Memory B cell (primary cell): ENCODE measurements at regions not wholly inside any gene's neighbourhood (a gene's known extent, or its start where the extent isn't known, plus 50 kb on each side); places are given as distances from the start of the nearest gene placed in this dataset.

Experiments
- ATAC-seq: fragments of 150-1000 bp; cut with Tn5 transposase; 2 replicates; pipeline ENCODE4 v1.10.0; 2021; ENCODE audit warnings: low read depth, mild to moderate bottlenecking, moderate library complexity
- DNase-seq, 2 donors: peaks; one replicate each; pipeline ENCODE4 v3.0.0; 2022; ENCODE audit warnings: low spot score in 2 of 2
- H3K27ac Mint-ChIP-seq: one replicate; pipeline ENCODE4 v1.8.0; 2022; ENCODE audit warnings: mild to moderate bottlenecking, moderate library complexity, mixed read lengths
- H3K27me3 Mint-ChIP-seq: one replicate; pipeline ENCODE4 v1.8.0; 2022; ENCODE audit warnings: mixed read lengths
- H3K36me3 Mint-ChIP-seq: one replicate; pipeline ENCODE4 v1.8.0; 2022; ENCODE audit warnings: mild to moderate bottlenecking, mixed read lengths
- H3K4me1 Mint-ChIP-seq: one replicate; pipeline ENCODE4 v1.8.0; 2022; ENCODE audit warnings: mixed read lengths
- H3K4me3 Mint-ChIP-seq: one replicate; pipeline ENCODE4 v1.8.0; 2022; ENCODE audit warnings: mild to moderate bottlenecking, moderate library complexity, mixed read lengths
- H3K9me3 Mint-ChIP-seq: one replicate; pipeline ENCODE4 v1.8.0; 2022; ENCODE audit warnings: mixed read lengths

- no peak for ATAC-seq
- Mint-ChIP-seq H3K4me1 (no peaks in the 10 kb centered on the region), H3K9me3 (peaks cover 2% of the 10 kb centered on the region), H3K36me3 (no peaks in the 10 kb centered on the region), H3K27ac (no peak overlapping the region), H3K4me3 (no peak overlapping the region), H3K27me3 (peaks cover 16% of the 10 kb centered on the region)
- no peak for DNase-seq
Observed at GRCh38 chr13:26883613-26884257, 123.1 kb upstream of the GPR12 start.

GRCh38 chr13:26882731-26883130 lies 122.1 kb upstream of the GPR12 start:
- Mint-ChIP-seq H3K27ac (no peak overlapping the region), H3K36me3 (no peaks in the 10 kb centered on the region), H3K4me3 (no peak overlapping the region), H3K27me3 (peaks cover 20% of the 10 kb centered on the region), H3K9me3 (peaks cover 4% of the 10 kb centered on the region), H3K4me1 (no peaks in the 10 kb centered on the region)
- ATAC-seq (no peak), DNase-seq (no peak)

- peaks cover 17% of the 10 kb centered on the region for H3K27me3 Mint-ChIP-seq
- H3K4me3 Mint-ChIP-seq = no peak overlapping the region
- H3K9me3 Mint-ChIP-seq = peaks cover 7% of the 10 kb centered on the region
- H3K36me3 Mint-ChIP-seq = no peaks in the 10 kb centered on the region
- DNase-seq = no peak
- no peak for ATAC-seq
- H3K27ac Mint-ChIP-seq = no peak overlapping the region
- no peaks in the 10 kb centered on the region for H3K4me1 Mint-ChIP-seq
Observed at GRCh38 chr13:26881154-26881553, 120.6 kb upstream of the GPR12 start.

- peaks cover 10% of the 10 kb centered on the region for H3K9me3 Mint-ChIP-seq
- no peak overlapping the region for H3K27ac Mint-ChIP-seq
- no peak for ATAC-seq
- no peaks in the 10 kb centered on the region for H3K4me1 Mint-ChIP-seq
- DNase-seq = no peak
- peaks cover 16% of the 10 kb centered on the region for H3K27me3 Mint-ChIP-seq
- no peaks in the 10 kb centered on the region for H3K36me3 Mint-ChIP-seq
- H3K4me3 Mint-ChIP-seq = no peak overlapping the region
Observed at GRCh38 chr13:26880735-26881134, 120.1 kb upstream of the GPR12 start.

GRCh38 chr13:26878438-26878837 lies 117.9 kb upstream of the GPR12 start:
- DNase-seq = no peak
- H3K9me3 Mint-ChIP-seq = peaks cover 7% of the 10 kb centered on the region
- ATAC-seq = no peak
- peaks cover 10% of the 10 kb centered on the region for H3K27me3 Mint-ChIP-seq
- no peaks in the 10 kb centered on the region for H3K4me1 Mint-ChIP-seq
- H3K4me3 Mint-ChIP-seq = no peak overlapping the region
- H3K36me3 Mint-ChIP-seq = no peaks in the 10 kb centered on the region
- H3K27ac Mint-ChIP-seq = no peak overlapping the region

- H3K27me3 Mint-ChIP-seq = peaks cover 9% of the 10 kb centered on the region
- no peaks in the 10 kb centered on the region for H3K36me3 Mint-ChIP-seq
- no peaks in the 10 kb centered on the region for H3K4me1 Mint-ChIP-seq
- ATAC-seq = no peak
- no peak for DNase-seq
- H3K4me3 Mint-ChIP-seq = no peak overlapping the region
- peaks cover 7% of the 10 kb centered on the region for H3K9me3 Mint-ChIP-seq
- H3K27ac Mint-ChIP-seq = no peak overlapping the region
Observed at GRCh38 chr13:26873386-26873698, 112.8 kb upstream of the GPR12 start.

- Mint-ChIP-seq H3K27me3 (peaks cover 4% of the 10 kb centered on the region), H3K9me3 (peaks cover 5% of the 10 kb centered on the region), H3K4me3 (no peak overlapping the region), H3K27ac (no peak overlapping the region), H3K36me3 (no peaks in the 10 kb centered on the region), H3K4me1 (no peaks in the 10 kb centered on the region)
- ATAC-seq (peak; percentile 38), DNase-seq (peak; percentile 30 to 33)
Observed at GRCh38 chr13:26872525-26873385, 112.2 kb upstream of the GPR12 start.

- Mint-ChIP-seq H3K36me3 (no peaks in the 10 kb centered on the region), H3K27ac (no peak overlapping the region), H3K4me3 (no peak overlapping the region), H3K4me1 (no peaks in the 10 kb centered on the region), H3K9me3 (no peaks in the 10 kb centered on the region), H3K27me3 (peaks cover 8% of the 10 kb centered on the region)
- ATAC-seq = no peak
- DNase-seq = no peak
Observed at GRCh38 chr13:26867451-26868091, 107.0 kb upstream of the GPR12 start.

GRCh38 chr13:26864576-26864975 lies 104.0 kb upstream of the GPR12 start:
- no peaks in the 10 kb centered on the region for H3K4me1 Mint-ChIP-seq
- no peaks in the 10 kb centered on the region for H3K36me3 Mint-ChIP-seq
- ATAC-seq = no peak
- H3K27ac Mint-ChIP-seq = no peak overlapping the region
- no peaks in the 10 kb centered on the region for H3K9me3 Mint-ChIP-seq
- peaks cover 16% of the 10 kb centered on the region for H3K27me3 Mint-ChIP-seq
- DNase-seq = no peak
- no peak overlapping the region for H3K4me3 Mint-ChIP-seq

- peaks cover 20% of the 10 kb centered on the region for H3K27me3 Mint-ChIP-seq
- H3K9me3 Mint-ChIP-seq = no peaks in the 10 kb centered on the region
- H3K36me3 Mint-ChIP-seq = no peaks in the 10 kb centered on the region
- no peak overlapping the region for H3K27ac Mint-ChIP-seq
- H3K4me3 Mint-ChIP-seq = no peak overlapping the region
- ATAC-seq (no peak), DNase-seq (no peak)
- H3K4me1 Mint-ChIP-seq = no peaks in the 10 kb centered on the region
Observed at GRCh38 chr13:26861941-26862340, 101.4 kb upstream of the GPR12 start.

GRCh38 chr13:26855921-26856320 lies 95.3 kb upstream of the GPR12 start:
- ATAC-seq = no peak
- Mint-ChIP-seq H3K36me3 (no peaks in the 10 kb centered on the region), H3K27me3 (peaks cover 20% of the 10 kb centered on the region), H3K27ac (no peak overlapping the region), H3K9me3 (peaks cover 2% of the 10 kb centered on the region), H3K4me1 (no peaks in the 10 kb centered on the region), H3K4me3 (no peak overlapping the region)
- no peak for DNase-seq

GRCh38 chr13:26855071-26855470 lies 94.5 kb upstream of the GPR12 start:
- Mint-ChIP-seq H3K27me3 (peaks cover 18% of the 10 kb centered on the region), H3K27ac (no peak overlapping the region)
- ATAC-seq = no peak

GRCh38 chr13:26853323-26853722 lies 92.7 kb upstream of the GPR12 start:
- ATAC-seq (no peak), DNase-seq (no peak)
- H3K4me1 Mint-ChIP-seq = no peaks in the 10 kb centered on the region
- H3K4me3 Mint-ChIP-seq = no peak overlapping the region
- no peaks in the 10 kb centered on the region for H3K36me3 Mint-ChIP-seq
- no peak overlapping the region for H3K27ac Mint-ChIP-seq
- peaks cover 10% of the 10 kb centered on the region for H3K27me3 Mint-ChIP-seq
- peaks cover 2% of the 10 kb centered on the region for H3K9me3 Mint-ChIP-seq

More at GRCh38 chr13:26855071-26855470, 94.5 kb upstream of the GPR12 start:
- Mint-ChIP-seq H3K36me3 (no peaks in the 10 kb centered on the region), H3K4me1 (no peaks in the 10 kb centered on the region), H3K9me3 (peaks cover 2% of the 10 kb centered on the region), H3K4me3 (no peak overlapping the region)
- DNase-seq = no peak

- ATAC-seq (no peak), DNase-seq (no peak)
- Mint-ChIP-seq H3K27ac (no peak overlapping the region), H3K9me3 (peaks cover 5% of the 10 kb centered on the region), H3K27me3 (peaks cover 7% of the 10 kb centered on the region), H3K4me3 (no peak overlapping the region), H3K4me1 (no peaks in the 10 kb centered on the region), H3K36me3 (no peaks in the 10 kb centered on the region)
Observed at GRCh38 chr13:26847281-26847680, 86.7 kb upstream of the GPR12 start.
